HFFc6 (cell line): ENCODE measurements at regions not wholly inside any gene's neighbourhood (a gene's known extent, or its start where the extent isn't known, plus 50 kb on each side); places are given as distances from the start of the nearest gene placed in this dataset.
A peak's percentile ranks its signal among the peaks of the same experiment; 100 is the strongest.

Experiments used
- DNase-seq: peaks from one replicate; pipeline ENCODE4 v3.0.0-alpha.2; 2018
- H3K27ac Mint-ChIP-seq: 2 replicates; pipeline ENCODE4 v1.8.0; 2020; ENCODE audit warnings: mild to moderate bottlenecking, mixed read lengths
- H3K27me3 Mint-ChIP-seq: 2 replicates; pipeline ENCODE4 v1.8.0; 2021; ENCODE audit warnings: mild to moderate bottlenecking, moderate library complexity, mixed read lengths; ENCODE audit not compliant: insufficient read depth
- H3K36me3 Mint-ChIP-seq: 2 replicates; pipeline ENCODE4 v1.8.0; 2021; ENCODE audit warnings: low read depth, mixed read lengths
- H3K4me1 Mint-ChIP-seq: 2 replicates; pipeline ENCODE4 v1.8.0; 2020; ENCODE audit warnings: low read depth, mixed read lengths
- H3K4me3 Mint-ChIP-seq: 2 replicates; pipeline ENCODE4 v1.8.0; 2020; ENCODE audit warnings: mild to moderate bottlenecking, moderate library complexity, mixed read lengths
- H3K9me3 Mint-ChIP-seq: 2 replicates; pipeline ENCODE4 v1.8.0; 2020; ENCODE audit warnings: mild to moderate bottlenecking, mixed read lengths
- CTCF ChIP-seq: fragments of 200-600 bp; sonication (generic); IDR thresholded peaks from 2 replicates; pipeline ENCODE4 v1.5.0; 2021; ENCODE audit warnings: antibody characterized with exemption, mild to moderate bottlenecking

- Mint-ChIP-seq H3K4me3 (peak overlapping the region; percentile 74), H3K4me1 (peaks cover 97% of the 10 kb centered on the region), H3K27ac (peak overlapping the region; percentile 96), H3K36me3 (peaks cover 5% of the 10 kb centered on the region; the same call in 1 of the 2 replicates), H3K9me3 (no peaks in the 10 kb centered on the region), H3K27me3 (no peaks in the 10 kb centered on the region)
- no peak for DNase-seq
- TF ChIP-seq CTCF = no peak
Measured at GRCh38 chr2:37774976-37775907, 103.8 kb upstream of the CDC42EP3 start.

GRCh38 chr2:37775908-37776250 lies 104.4 kb upstream of the CDC42EP3 start:
- peaks cover 100% of the 10 kb centered on the region for H3K4me1 Mint-ChIP-seq
- H3K4me3 Mint-ChIP-seq = peak overlapping the region; percentile 74

GRCh38 chr2:37776487-37776886 lies 105.0 kb upstream of the CDC42EP3 start:
- peaks cover 100% of the 10 kb centered on the region for H3K4me1 Mint-ChIP-seq
- no peaks in the 10 kb centered on the region for H3K27me3 Mint-ChIP-seq

More at GRCh38 chr2:37775908-37776250, 104.4 kb upstream of the CDC42EP3 start:
- no peaks in the 10 kb centered on the region for H3K9me3 Mint-ChIP-seq
- H3K27me3 Mint-ChIP-seq = no peaks in the 10 kb centered on the region
- peaks cover 3% of the 10 kb centered on the region; the same call in 1 of the 2 replicates for H3K36me3 Mint-ChIP-seq
- TF ChIP-seq CTCF = no peak
- DNase-seq = peak; percentile 69
- H3K27ac Mint-ChIP-seq = peak overlapping the region; percentile 96

GRCh38 chr2:37779139-37779538 lies 107.7 kb upstream of the CDC42EP3 start:
- Mint-ChIP-seq H3K4me1 (peaks cover 100% of the 10 kb centered on the region), H3K4me3 (peak overlapping the region; percentile 9; the same call in 1 of the 2 replicates), H3K27ac (peak overlapping the region; percentile 73), H3K36me3 (no peaks in the 10 kb centered on the region), H3K9me3 (no peaks in the 10 kb centered on the region), H3K27me3 (no peaks in the 10 kb centered on the region)
- TF ChIP-seq CTCF = no peak
- no peak for DNase-seq

More at GRCh38 chr2:37776487-37776886, 105.0 kb upstream of the CDC42EP3 start:
- TF ChIP-seq CTCF = no peak
- peak overlapping the region; percentile 96 for H3K27ac Mint-ChIP-seq
- H3K4me3 Mint-ChIP-seq = peak overlapping the region; percentile 74
- H3K9me3 Mint-ChIP-seq = no peaks in the 10 kb centered on the region
- peak; percentile 89 for DNase-seq
- no peaks in the 10 kb centered on the region for H3K36me3 Mint-ChIP-seq

GRCh38 chr2:37779611-37780386 lies 108.4 kb upstream of the CDC42EP3 start:
- Mint-ChIP-seq H3K27ac (peak overlapping the region; percentile 73), H3K27me3 (no peaks in the 10 kb centered on the region), H3K9me3 (no peaks in the 10 kb centered on the region), H3K4me3 (peak overlapping the region; percentile 71), H3K4me1 (peaks cover 100% of the 10 kb centered on the region), H3K36me3 (no peaks in the 10 kb centered on the region)
- DNase-seq = no peak
- TF ChIP-seq CTCF = no peak
